Smooth muscle cell (in vitro differentiated cells): ENCODE measurements at regions not wholly inside any gene's neighbourhood (a gene's known extent, or its start where the extent isn't known, plus 50 kb on each side); places are given as distances from the start of the nearest gene placed in this dataset.
"Not testable (repeated sequence)": the region's sequence is repeated elsewhere in the genome, so short reads cannot be mapped to it uniquely, and the experiment has no call there.

Experiments
- DNase-seq: peaks from one replicate; lab custom pipeline; 2025; ENCODE audit not compliant: unreplicated experiment; lab: John Stamatoyannopoulos, UW
- H2AFZ ChIP-seq: fragments of 200-600 bp; sonication (generic); 2 replicates; pipeline ENCODE4 v1.6.0; 2016; ENCODE audit warnings: antibody characterized with exemption, low read depth, mild to moderate bottlenecking
- H3F3A ChIP-seq: fragments of 200-600 bp; sonication (generic); 2 replicates; pipeline ENCODE4 v1.6.0; 2017; ENCODE audit warnings: antibody characterized with exemption, low read depth
- H3K27ac ChIP-seq: fragments of 200-600 bp; sonication (generic); 2 replicates; pipeline ENCODE4 v1.5.1; 2016; ENCODE audit warnings: low read depth, mild to moderate bottlenecking
- H3K27me3 ChIP-seq: fragments of 200-600 bp; sonication (generic); 2 replicates; pipeline ENCODE4 v1.6.1; 2016; ENCODE audit warnings: low read depth, mild to moderate bottlenecking
- H3K36me3 ChIP-seq: fragments of 200-600 bp; sonication (generic); 2 replicates; pipeline ENCODE4 v1.5.1; 2016; ENCODE audit warnings: low read depth
- H3K4me1 ChIP-seq: fragments of 200-600 bp; sonication (generic); 2 replicates; pipeline ENCODE4 v1.5.1; 2016; ENCODE audit warnings: low read depth
- H3K4me2 ChIP-seq: fragments of 200-600 bp; sonication (generic); 2 replicates; pipeline ENCODE4 v1.6.0; 2016; ENCODE audit warnings: mild to moderate bottlenecking
- H3K4me3 ChIP-seq: fragments of 200-600 bp; sonication (generic); 2 replicates; pipeline ENCODE4 v1.5.1; 2016; ENCODE audit warnings: mild to moderate bottlenecking
- H3K79me2 ChIP-seq: fragments of 200-600 bp; sonication (generic); 2 replicates; pipeline ENCODE4 v1.6.0; 2016; ENCODE audit warnings: low read depth, mild to moderate bottlenecking
- H3K9ac ChIP-seq: fragments of 200-600 bp; sonication (generic); 2 replicates; pipeline ENCODE4 v1.6.0; 2016; ENCODE audit warnings: low read depth
- H3K9me3 ChIP-seq: fragments of 200-600 bp; sonication (generic); replicated peaks from 2 replicates; pipeline ENCODE4 v1.5.1; 2016; ENCODE audit warnings: low read depth
- H4K20me1 ChIP-seq: fragments of 200-600 bp; sonication (generic); 2 replicates; pipeline ENCODE4 v1.6.0; 2016; ENCODE audit warnings: low read depth
- CTCF ChIP-seq: fragments of 200-600 bp; sonication (generic); IDR thresholded peaks from 2 replicates; pipeline ENCODE4 v1.5.1; 2017; ENCODE audit warnings: borderline replicate concordance, mild to moderate bottlenecking, antibody characterized with exemption; ENCODE audit not compliant: insufficient read depth, poor library complexity, severe bottlenecking
- WGBS: methylation state at CpG from one replicate; pipeline ENCODE4 v1.1.7; 2016; ENCODE audit warnings: low lambda C conversion rate; 5-methylcytosine and 5-hydroxymethylcytosine counted together

DNA sequence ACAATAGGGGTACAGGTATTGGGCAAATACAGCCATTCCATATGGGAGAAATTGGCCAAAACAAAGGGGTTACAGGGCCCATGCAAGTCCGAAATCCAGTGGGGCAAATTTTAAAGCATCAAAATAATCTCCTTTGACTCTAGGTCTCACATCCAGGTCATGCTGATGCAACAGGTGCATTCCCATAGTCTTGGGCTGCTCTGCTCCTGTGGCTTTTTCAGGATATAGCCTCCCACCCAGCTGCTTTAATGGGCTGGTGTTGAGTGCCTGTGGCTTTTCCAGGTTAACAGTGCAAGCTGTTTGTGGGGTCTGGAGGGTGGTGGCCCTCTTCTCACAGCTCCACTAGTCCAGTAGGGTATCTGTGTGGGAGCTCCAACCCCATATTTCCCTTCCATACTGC lies 607.1 kb downstream of the MEI4 start:
- no peaks in the 10 kb centered on the region for H3K79me2 ChIP-seq
- 100% methylated on average over 1 of the region's 1 CpG for WGBS
- DNase-seq: no peak
- no peaks in the 10 kb centered on the region for H3K36me3 ChIP-seq
- no peak overlapping the region for H3K4me2 ChIP-seq
- H3K27me3 ChIP-seq: no peaks in the 10 kb centered on the region
- no peak overlapping the region for H2AFZ ChIP-seq
- H3K9me3 ChIP-seq: no peaks in the 10 kb centered on the region
- H3K4me3 ChIP-seq: no peak overlapping the region
- TF ChIP-seq CTCF: no peak
- no peak overlapping the region for H3K27ac ChIP-seq
- no peaks in the 10 kb centered on the region for H3K4me1 ChIP-seq
- H3K9ac ChIP-seq: no peak overlapping the region
- no peaks in the 10 kb centered on the region for H4K20me1 ChIP-seq
- no peaks in the 10 kb centered on the region for H3F3A ChIP-seq

GRCh38 chr6:78260427-78260826 lies 606.9 kb upstream of the IRAK1BP1 start:
- H2AFZ ChIP-seq, H3K27ac ChIP-seq, H3K36me3 ChIP-seq, H3K4me3 ChIP-seq, H3K27me3 ChIP-seq, H4K20me1 ChIP-seq, H3F3A ChIP-seq, DNase-seq, H3K4me1 ChIP-seq, H3K4me2 ChIP-seq, H3K9me3 ChIP-seq, H3K79me2 ChIP-seq, H3K9ac ChIP-seq: not testable (repeated sequence)
- 66% methylated on average over 3 of the region's 3 CpGs for WGBS

GRCh38 chr6:78268591-78269452 lies 598.5 kb upstream of the IRAK1BP1 start:
- Histone ChIP-seq H4K20me1 (no peaks in the 10 kb centered on the region), H3K4me1 (no peaks in the 10 kb centered on the region), H3K27ac (no peak overlapping the region), H3K79me2 (no peaks in the 10 kb centered on the region), H3F3A (no peaks in the 10 kb centered on the region), H3K27me3 (no peaks in the 10 kb centered on the region), H3K36me3 (no peaks in the 10 kb centered on the region), H3K4me3 (no peak overlapping the region), H3K9me3 (no peaks in the 10 kb centered on the region), H3K9ac (no peak overlapping the region), H2AFZ (no peak overlapping the region), H3K4me2 (no peak overlapping the region)
- 55% methylated on average over 2 of the region's 2 CpGs for WGBS
- DNase-seq: no peak
- no peak for TF ChIP-seq CTCF

GRCh38 chr6:78300885-78301284 lies 566.5 kb upstream of the IRAK1BP1 start:
- Histone ChIP-seq H4K20me1 (no peaks in the 10 kb centered on the region), H3K36me3 (no peaks in the 10 kb centered on the region), H3K9ac (no peak overlapping the region), H3K4me2 (no peak overlapping the region), H3K4me1 (no peaks in the 10 kb centered on the region), H3K27ac (no peak overlapping the region), H3F3A (no peaks in the 10 kb centered on the region), H3K4me3 (no peak overlapping the region), H3K27me3 (no peaks in the 10 kb centered on the region), H3K9me3 (no peaks in the 10 kb centered on the region), H3K79me2 (no peaks in the 10 kb centered on the region), H2AFZ (no peak overlapping the region)
- WGBS: 71% methylated on average over 2 of the region's 2 CpGs
- no peak for TF ChIP-seq CTCF
- no peak for DNase-seq
